ENCODE measurements at regions not wholly inside any gene's neighbourhood (a gene's known extent, or its start where the extent isn't known, plus 50 kb on each side); places are given as distances from the start of the nearest gene placed in this dataset.

DNA sequence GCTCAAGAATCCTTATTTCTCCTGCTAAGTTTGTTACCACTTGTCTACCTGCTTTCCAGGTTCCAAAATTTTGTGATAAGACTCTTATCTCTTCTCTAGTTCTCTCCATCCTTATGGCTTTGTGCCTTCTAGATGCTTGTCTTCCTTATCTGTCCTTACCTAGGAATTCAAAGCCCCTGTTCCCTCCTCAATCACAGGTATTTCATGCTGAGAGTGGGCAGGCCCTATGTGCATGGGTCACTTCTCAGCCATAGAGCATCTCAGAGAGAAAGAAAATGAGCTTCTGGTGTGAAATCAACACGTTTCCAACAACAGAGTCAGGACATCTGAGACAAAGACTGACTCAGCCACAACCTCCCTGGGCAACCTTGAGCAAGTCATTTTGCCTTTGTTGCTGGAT, 214.1 kb upstream of the TLE3 start:
- TF ChIP-seq REST (IDR thresholded peaks at IDR 0.05; ENCODE audit: insufficient read depth in 1 of 2, low read depth in 2 of 2, low read length in 2 of 2) (no peak), POLR2AphosphoS5 (IDR thresholded peaks at IDR 0.05; ENCODE audit: low read depth, low read length) (no peak)
